Fibroblast of gingiva (primary cell): ENCODE measurements at regions not wholly inside any gene's neighbourhood (a gene's known extent, or its start where the extent isn't known, plus 50 kb on each side); places are given as distances from the start of the nearest gene placed in this dataset.

ENCODE experiments used
- DNase-seq: peaks from one replicate; pipeline ENCODE4 v3.0.0-alpha.2; 2011; ENCODE audit warnings: low read depth

GRCh38 chr16:54577651-54578128 is 291.1 kb upstream of the IRX3 start:
- DNase-seq: no peak

- DNase-seq: no peak
These were observed 290.2 kb upstream of the IRX3 start for GRCh38 chr16:54576785-54577184.

- DNase-seq: no peak
These were observed 282.6 kb upstream of the IRX3 start for GRCh38 chr16:54568906-54569807.

GRCh38 chr16:54564841-54565240 is 278.3 kb upstream of the IRX3 start:
- DNase-seq: no peak

GRCh38 chr16:54554581-54554980 is 268.0 kb upstream of the IRX3 start:
- no peak for DNase-seq

- DNase-seq: no peak
These were observed 261.7 kb upstream of the IRX3 start for GRCh38 chr16:54548281-54548680.

- no peak for DNase-seq
These were observed 260.5 kb upstream of the IRX3 start for GRCh38 chr16:54547052-54547451.

- DNase-seq: peak; percentile 9
These were observed 259.9 kb upstream of the IRX3 start for GRCh38 chr16:54546521-54546920.

- no peak for DNase-seq
These were observed 259.4 kb upstream of the IRX3 start for GRCh38 chr16:54545854-54546511.

GRCh38 chr16:54544553-54545180 is 258.1 kb upstream of the IRX3 start:
- no peak for DNase-seq

- no peak for DNase-seq
These were observed 256.4 kb upstream of the IRX3 start for GRCh38 chr16:54542805-54543505.

GRCh38 chr16:54540525-54541180 is 254.1 kb upstream of the IRX3 start:
- DNase-seq: no peak

- peak; percentile 2 for DNase-seq
These were observed 251.7 kb upstream of the IRX3 start for GRCh38 chr16:54538276-54538675.

- no peak for DNase-seq
These were observed 247.4 kb upstream of the IRX3 start for GRCh38 chr16:54533856-54534490.

GRCh38 chr16:54526916-54527315 is 240.3 kb upstream of the IRX3 start:
- DNase-seq: no peak

- DNase-seq: no peak
These were observed 239.5 kb upstream of the IRX3 start for GRCh38 chr16:54526087-54526486.

- no peak for DNase-seq
These were observed 238.5 kb upstream of the IRX3 start for GRCh38 chr16:54525104-54525503.

- no peak for DNase-seq
These were observed 236.0 kb upstream of the IRX3 start for GRCh38 chr16:54522584-54522983.

GRCh38 chr16:54521327-54521726 is 234.7 kb upstream of the IRX3 start:
- DNase-seq: no peak

GRCh38 chr16:54519161-54519695 is 232.6 kb upstream of the IRX3 start:
- DNase-seq: peak; percentile 51

- no peak for DNase-seq
These were observed 230.6 kb upstream of the IRX3 start for GRCh38 chr16:54517181-54517580.
